H1 (cell line): ENCODE measurements at regions not wholly inside any gene's neighbourhood (a gene's known extent, or its start where the extent isn't known, plus 50 kb on each side); places are given as distances from the start of the nearest gene placed in this dataset.

ENCODE experiments used
- EP300 ChIP-seq, 2 experiments: IDR thresholded peaks; 1 replicate in 1 of 2; 2 replicates in 1 of 2; pipeline ENCODE4 v1.6.1; 2011 to 2012; ENCODE audit warnings: low read depth in 2 of 2, low read length in 2 of 2, mild to moderate bottlenecking in 2 of 2, borderline replicate concordance in 1 of 2, inconsistent platforms in 1 of 2, moderate library complexity in 1 of 2
- EZH2 ChIP-seq: fragments of 200-600 bp; sonication (generic); IDR thresholded peaks from 2 replicates; pipeline ENCODE4 v1.7.1; 2012; ENCODE audit warnings: low read depth, mild to moderate bottlenecking, moderate library complexity, low read length, inconsistent platforms; ENCODE audit not compliant: severe bottlenecking
- GABPA ChIP-seq: IDR thresholded peaks from 2 replicates; pipeline ENCODE4 v1.6.1; 2011; ENCODE audit warnings: mild to moderate bottlenecking, low read length, moderate library complexity, borderline replicate concordance; ENCODE audit not compliant: insufficient read depth
- NANOG ChIP-seq: IDR thresholded peaks from 2 replicates; pipeline ENCODE4 v1.6.1; 2011; ENCODE audit warnings: low read length, low read depth, mild to moderate bottlenecking, inconsistent platforms; ENCODE audit not compliant: insufficient read depth, poor library complexity, severe bottlenecking
- RBBP5 ChIP-seq: IDR thresholded peaks from 2 replicates; pipeline ENCODE4 v1.7.1; 2012; ENCODE audit warnings: low read depth, mild to moderate bottlenecking, inconsistent platforms, low read length, moderate library complexity, borderline replicate concordance
- SP2 ChIP-seq: IDR thresholded peaks from 2 replicates; pipeline ENCODE4 v1.6.1; 2012; ENCODE audit warnings: mild to moderate bottlenecking, low read length, inconsistent platforms

DNA sequence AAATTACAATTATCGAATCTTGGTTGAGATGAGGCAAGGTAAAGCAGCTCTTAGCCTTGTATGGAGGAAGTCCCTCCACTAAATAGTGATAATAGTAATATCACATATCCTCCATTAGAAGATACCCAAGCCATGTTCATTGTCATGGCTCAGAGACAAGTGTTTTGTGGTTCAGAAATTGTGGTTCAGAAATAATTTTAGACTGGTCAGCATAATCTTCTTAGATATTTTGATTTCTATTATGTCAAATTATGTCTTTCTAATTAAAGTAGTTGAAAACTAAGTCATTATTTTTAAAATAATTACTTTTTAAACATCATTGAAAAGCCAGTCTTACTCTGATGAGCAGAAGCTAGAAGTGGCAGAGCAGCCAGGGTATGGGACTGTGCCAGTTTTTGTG, 507.7 kb downstream of the HTR7 start (continued):
- no peak for TF ChIP-seq SP2
- TF ChIP-seq RBBP5 = no peak
- no peak for TF ChIP-seq EP300 (IDR thresholded peaks at IDR 0.05; ENCODE audit: borderline replicate concordance in 1 of 2, low read depth in 2 of 2, low read length in 2 of 2)
- TF ChIP-seq GABPA = no peak
- TF ChIP-seq NANOG = no peak
- no peak for TF ChIP-seq EZH2
- TF ChIP-seq, all 59 proteins: peak for 0
